HG03439 (cell line): ENCODE measurements at regions not wholly inside any gene's neighbourhood (a gene's known extent, or its start where the extent isn't known, plus 50 kb on each side); places are given as distances from the start of the nearest gene placed in this dataset.
A peak's percentile ranks its signal among the peaks of the same experiment; 100 is the strongest.
"Not testable (repeated sequence)": the region's sequence is repeated elsewhere in the genome, so short reads cannot be mapped to it uniquely, and the experiment has no call there.

ENCODE experiments used
- ATAC-seq: cut with Tn5 transposase; IDR thresholded peaks from one replicate; pipeline ENCODE4 v1.9.1; 2021; ENCODE audit warnings: mild to moderate bottlenecking, moderate library complexity; ENCODE audit not compliant: unreplicated experiment

DNA sequence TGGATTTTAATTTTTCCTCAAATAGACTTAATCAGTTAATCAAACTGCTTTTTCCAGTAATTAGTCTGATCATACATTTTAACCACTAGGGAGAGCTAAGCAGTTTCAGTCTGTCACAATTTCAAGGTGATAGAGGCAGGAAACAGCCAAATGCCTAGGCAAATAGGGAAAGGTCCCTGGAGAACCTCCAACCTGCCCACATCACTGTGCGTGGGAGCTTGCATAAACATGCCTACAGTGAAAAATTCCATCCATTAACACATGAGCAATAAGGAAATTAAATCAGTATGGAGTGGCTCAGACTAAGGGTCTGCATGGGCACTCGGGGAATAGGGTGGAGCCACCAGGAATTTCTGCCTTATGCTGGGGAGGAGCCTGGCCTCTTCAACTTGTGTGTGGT lies 74.6 kb downstream of the AASDHPPT start:
- ATAC-seq: no peak

DNA sequence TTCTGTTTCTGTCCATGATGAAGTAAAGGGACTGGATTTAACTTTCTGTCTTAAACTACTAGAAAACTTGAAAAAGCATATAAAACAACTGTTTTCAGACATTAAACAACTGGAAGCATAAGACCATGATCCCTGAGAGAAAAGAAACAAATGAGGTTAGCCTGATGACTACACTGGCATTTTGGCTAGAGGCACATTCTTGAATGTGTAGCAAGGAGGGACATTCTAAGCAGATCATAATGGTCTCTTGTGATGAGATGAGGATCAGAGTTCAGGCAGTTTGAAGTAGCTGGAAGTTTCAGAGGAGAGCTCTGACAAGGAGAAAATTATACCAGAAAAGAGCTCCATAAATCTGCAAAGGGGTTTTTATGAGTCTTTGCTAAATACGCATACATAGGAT lies 75.4 kb downstream of the AASDHPPT start:
- ATAC-seq: no peak

DNA sequence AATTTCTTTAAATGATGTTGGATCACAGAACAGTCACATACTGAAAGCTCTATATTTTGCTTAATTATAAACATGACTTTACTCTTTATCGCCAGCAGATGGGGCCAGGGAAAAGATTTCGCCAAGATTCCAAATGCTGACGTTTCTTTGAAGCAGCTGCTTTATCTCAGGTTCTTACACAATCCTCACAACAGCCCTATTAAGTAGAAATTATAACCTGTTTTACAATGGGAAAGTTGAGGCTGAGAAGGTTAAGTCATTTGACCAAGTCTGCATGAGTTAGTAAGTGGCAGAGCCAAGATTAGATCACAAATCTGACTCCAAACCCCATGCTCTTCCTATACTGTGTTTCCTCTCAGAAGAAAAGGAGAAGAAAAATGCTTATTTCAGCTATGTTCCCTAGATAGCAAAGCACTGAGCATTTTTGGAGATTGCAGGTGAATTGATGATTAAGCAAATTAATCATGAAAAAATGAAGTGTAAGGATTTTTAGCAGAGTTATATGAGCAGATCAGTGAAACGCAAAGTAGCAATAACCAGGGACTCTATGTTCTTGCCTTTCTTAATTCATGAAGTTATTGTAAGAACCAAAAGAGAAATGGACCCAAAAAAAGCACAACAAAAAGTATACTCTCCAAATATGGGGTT lies 79.0 kb downstream of the AASDHPPT start:
- ATAC-seq: peak; percentile 66

DNA sequence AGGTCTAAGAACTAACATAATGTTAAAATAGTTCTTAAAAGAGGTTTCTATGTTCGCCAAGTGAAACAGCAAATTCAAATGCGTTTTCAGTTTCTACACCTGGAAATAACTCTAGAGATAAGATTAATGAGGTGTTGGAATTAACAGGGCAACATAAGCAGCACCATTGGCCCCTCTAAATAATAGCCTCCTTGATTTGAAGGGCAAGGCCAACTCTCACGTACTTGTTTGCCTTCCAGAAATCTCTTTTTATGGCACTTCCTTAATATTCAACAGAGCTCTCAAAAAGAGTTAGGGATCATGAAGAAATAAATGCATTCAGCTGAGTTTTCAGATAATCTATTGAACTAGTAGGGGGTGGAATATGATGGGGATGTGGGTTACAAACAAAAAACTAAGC lies 80.9 kb downstream of the AASDHPPT start:
- ATAC-seq: no peak

DNA sequence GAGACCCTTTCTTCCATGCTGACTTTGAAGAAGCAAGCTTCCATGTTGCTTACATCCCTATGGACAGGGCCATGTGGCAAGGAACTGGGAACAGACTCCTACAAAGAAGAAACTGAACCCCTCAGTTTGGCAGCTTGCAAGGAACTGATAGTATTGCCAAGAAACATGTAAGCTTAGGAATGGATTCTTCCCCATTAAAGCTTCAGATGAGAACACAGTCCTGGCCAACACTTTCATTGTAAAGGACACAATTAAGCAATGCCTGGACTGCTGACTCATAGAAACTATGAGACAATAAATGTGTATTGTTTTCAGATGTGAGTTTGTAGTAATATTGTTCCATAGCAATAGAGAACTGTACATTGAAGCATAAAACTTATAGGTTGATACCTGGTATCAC lies 82.4 kb downstream of the AASDHPPT start:
- no peak for ATAC-seq

DNA sequence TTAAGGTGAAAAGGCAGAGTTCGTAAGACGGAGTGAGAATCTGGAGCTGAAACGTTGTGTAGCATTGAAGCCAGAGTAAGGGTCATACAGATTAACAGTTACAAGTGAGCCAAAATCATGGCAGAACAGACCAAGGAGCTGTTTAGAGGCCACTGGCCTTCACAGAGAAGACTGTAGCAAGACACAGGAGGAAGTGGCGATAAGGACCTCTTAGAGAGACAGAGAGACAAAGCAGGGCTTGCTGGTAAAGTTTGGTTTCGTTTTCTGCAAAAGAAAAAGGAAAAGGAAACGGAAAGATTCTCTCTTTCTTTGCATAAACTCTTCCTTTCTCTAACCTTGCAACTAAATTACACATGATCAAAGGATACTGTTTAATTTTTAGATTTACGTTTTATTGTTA lies 83.0 kb downstream of the AASDHPPT start:
- ATAC-seq: no peak

DNA sequence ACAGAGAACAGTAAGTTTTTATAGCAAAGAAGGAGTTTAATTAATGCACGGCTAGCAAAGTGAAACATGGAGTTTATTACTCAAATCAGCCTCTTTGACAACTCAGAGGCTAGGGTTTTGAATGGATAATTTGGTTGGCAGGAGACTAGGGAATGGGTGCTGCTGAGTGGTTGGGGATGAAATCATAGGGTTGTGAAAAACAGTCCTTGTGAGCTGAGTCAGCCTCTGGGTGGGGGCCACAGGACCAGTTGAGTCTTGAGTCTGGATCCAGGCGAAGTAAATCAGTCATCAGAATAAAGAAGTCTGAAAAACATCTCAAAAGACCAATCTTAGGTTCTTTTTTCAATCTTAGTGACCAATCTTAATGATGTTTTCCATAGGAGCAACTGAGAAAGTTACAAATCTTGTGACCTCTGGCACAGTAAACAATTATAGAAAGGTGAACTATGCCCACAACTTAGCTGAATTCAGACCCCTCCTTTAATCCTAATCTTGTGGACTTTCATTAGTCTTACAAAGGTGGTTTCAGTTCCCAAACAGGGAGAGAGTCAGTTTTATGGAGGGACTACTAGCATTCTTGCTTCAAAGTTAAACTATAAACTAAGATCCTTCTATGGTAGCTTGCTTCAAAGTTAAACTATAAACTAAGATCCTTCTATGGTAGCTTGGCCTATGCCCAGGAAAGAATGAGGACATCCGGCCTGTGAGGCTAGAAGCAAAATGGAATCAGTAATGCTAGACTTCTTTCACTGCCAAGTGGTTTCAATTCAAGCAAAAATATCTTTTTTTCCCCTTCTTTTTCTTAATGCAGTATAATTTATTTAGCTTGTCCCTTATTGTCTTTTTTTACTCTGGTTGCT lies 84.5 kb downstream of the AASDHPPT start:
- no peak for ATAC-seq

DNA sequence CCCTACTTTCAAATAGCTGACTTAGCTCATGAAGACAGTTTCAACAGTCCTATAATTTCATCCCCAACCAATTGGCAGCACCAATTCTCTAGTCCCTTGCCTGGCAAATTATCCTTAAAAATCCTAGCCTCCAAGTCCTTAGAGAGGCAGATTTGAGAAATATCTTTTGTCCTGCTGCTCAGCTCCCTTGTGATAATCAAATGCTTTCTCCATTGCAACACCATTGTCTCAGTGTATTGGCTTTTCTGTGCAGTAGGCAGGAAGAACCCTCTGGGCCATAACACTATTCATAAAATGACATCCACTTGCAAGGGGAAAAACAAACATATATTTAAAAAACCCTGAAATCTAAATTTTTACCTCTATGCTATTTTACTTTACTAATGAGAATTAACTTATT lies 89.6 kb downstream of the AASDHPPT start:
- ATAC-seq: no peak

DNA sequence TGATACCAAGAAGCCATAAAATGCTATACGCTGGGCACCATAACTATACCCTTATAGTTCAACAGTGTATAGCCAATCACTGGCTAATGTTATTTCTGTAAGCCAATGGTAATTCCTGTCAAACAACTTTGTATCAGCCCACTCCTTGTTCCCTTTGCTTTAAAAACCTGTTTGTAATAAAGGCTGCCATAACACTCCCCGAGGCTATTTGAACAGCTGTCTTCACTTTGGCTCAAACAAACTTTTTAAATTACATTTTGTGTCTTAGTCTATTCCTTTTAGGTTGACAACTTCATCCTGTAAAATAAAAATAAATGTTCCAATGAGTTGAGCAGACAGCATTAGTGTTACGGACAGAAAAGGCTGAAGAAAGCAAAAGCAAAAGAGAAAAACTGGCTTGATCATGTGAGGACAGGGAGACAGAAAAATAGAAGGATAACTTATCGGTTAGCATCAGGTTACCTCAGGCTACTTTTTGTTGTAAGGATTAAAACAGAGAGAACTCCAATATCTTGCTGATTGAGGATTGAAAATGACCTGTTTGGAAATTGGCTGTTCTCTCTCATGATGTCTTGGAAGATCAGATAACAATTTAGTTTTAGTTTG lies 95.0 kb downstream of the AASDHPPT start:
- ATAC-seq: no peak

DNA sequence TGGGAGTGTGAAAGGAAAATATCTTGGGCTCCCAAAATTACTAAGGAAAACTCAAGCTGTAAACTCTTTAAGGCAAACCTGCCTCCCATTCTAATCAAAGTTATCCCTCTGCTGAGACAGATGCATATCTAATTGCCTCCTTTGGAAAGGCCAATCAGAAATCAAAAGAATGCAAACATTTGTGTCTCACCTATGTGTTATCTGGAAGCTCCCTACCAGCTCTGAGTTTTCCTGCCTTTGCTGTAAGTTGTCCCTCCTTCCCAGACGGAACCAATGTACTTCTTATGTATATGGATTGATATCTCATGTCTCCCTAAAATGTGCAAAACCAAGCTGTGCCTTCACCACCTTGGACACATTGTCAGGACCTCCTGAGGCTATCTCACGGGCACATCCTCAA lies 95.8 kb downstream of the AASDHPPT start:
- no peak for ATAC-seq

DNA sequence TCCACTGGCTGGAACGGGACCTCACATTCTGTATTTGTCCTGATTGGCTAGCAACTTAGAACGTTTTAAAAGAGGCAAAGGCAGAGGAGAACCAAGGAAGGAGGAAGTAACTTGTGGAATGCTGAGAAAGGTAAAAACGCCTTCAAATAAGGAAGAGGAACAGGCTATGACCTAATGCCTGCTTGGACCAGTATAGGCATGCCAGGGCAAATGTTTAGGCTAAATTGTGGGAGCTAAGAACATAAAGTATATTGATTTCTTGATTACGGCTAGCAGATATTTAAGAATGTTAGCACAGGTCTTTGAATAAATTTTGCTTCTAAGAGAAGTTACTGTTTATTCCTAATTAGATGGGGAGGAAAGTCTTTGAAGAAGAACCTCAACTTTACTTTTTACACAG lies 96.5 kb downstream of the AASDHPPT start:
- ATAC-seq: not testable (repeated sequence)

DNA sequence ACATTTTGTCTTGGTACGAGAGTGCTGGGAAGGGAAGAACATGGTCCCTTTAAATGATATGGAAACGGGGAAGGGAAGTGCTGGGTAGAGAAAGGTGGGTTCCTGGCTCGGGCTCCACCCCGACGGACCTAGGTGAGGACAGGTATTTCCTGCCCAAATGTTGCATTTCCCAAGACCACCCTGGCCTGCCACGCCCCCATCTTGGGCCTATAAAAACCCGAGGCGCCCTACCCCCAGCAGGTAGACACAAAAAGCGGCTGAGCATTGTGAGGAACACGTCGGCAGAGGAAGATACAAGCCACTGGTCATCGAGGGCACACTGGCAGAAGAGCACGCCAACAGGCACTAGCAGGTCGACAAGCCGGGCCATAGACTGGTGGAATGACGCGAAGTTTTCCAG lies 99.4 kb downstream of the AASDHPPT start:
- ATAC-seq: no peak

DNA sequence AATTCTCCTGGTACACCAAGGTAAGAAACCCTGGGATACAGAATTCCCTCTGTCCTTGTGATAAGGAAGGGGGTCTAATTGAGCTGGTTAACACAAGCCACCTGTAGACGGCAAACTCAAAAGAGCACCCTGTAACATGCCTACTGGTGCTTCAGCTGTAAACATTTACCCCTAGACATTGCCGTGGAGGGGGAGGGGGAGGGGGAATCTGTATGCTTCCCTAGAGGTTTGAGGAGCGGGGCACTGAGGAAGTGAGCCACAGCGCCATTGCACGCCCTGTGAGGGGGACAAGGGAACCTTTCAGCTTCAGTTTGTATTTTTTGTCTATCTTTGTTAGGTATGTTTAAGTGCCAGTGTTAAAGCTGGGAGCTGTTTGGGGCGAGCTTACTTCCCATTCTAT lies 99.8 kb downstream of the AASDHPPT start:
- no peak for ATAC-seq

DNA sequence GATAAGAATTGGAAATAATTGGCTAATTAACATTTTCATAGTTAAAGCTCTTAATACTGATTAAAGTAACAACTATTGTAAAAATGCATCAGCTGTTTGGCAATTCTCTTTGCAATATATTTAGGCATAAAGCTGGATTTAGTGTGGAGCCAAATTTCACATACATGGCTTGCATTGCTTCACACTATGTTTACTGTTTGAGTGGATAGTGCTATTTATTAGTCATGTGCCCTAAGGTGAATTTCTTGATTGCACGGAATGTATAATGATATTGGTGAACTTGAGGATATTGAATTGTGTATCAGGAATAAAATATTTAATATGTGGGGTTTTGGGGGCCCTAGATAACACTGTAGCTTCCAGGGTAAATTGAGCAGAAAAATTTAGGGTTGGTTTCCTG lies 100.9 kb downstream of the AASDHPPT start:
- ATAC-seq: no peak

DNA sequence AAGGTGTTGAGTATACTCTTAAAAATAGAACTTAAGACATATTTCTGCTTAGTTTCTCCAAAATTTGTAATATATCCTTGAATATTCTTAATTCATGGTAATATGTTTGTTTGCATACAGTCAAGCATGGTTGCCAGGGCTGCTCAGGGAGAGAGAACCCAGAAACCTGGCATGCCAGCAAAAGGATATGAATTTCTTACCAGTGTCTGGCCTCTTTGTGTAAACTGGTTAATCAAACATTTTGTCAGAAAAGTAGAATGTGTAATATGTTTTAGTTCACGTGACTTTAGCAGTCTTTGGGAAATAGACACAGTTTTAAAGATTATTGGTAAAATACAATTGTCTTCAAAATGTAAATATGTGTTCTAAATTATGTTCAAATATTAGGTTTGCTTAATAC lies 101.6 kb downstream of the AASDHPPT start:
- ATAC-seq: no peak

DNA sequence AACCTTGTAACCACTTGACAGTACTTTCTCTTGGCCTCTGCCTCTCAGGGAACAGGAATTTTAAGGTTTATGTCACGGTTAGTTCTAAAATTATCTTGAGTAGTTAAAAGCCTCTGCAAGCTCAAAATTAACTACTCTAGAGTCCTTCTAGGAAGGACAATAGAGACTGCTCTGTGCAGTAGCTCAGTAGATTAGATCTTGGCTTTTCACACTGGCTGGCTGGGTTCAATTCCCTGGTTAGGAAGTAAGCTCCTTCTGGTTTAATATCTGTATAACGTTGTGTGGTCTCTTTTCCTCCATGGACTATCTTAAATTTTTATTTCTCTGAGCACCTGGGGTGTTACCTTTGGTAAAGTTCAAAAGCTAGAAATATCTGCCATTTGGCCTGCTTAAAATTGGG lies 109.2 kb downstream of the AASDHPPT start:
- ATAC-seq: no peak

DNA sequence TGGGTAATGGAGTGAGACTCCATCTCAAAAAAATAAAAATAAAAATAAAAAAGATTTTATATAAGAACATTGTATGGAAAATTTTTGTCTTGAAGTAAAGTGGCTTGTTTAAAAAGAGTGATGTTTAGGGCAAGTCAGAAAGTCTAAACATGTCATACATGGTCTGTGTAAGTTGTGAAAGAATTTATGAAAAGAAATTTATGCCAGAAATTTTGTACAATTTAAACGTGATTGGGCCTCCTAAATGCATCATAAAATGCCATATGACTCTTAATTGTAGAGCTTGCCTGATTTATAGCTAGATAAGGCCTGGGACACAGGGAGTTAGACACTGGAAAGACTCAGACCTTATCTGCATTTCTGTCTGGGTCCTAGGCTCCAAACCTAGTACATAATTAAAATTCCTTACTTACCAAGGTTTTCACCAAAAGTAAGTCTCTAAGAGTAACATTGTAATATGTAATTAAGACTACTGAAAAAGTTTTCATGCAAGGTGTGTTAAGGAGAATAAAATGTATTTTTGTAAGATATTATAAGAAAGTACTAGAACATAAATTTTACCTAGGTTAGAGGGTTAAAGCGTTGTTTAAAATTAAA lies 110.5 kb downstream of the AASDHPPT start:
- no peak for ATAC-seq

DNA sequence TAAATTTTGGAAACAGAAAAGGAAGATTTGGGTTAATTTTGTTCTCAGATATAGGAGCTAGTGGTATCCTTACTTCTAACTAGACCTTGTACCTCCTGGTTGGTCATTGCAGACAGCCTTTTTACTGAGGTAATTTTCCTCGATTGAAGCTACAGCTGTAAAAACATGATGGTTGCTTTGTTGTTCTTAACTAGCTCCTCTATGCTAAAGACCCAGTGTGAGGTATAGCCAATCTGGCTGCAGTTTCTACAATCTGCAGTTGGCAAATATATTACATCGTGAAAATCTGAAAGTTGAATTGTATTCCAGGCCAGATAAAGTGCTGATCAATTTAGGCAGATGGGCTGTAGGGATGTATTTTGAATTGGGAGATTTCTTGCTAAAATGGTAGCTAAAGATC lies 116.5 kb downstream of the AASDHPPT start:
- no peak for ATAC-seq

DNA sequence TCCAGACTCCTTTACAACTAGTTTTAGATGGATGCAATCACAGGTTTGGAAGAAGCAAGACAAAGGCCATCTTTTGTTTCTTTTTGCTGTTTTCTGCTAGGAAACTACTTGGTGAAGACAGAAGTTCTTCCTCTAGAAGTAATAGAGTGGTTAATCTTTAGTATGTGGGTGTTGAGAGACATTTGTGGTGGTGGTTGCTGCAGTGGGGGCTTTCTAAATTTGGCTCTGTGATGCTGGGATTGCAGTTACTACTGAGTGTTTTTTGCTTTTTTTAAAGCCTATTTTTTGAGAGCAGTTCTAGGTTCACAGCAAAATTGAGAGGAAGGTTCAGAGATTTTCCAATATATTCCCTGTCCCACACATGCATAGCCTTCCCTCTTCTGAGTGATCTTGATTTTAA lies 120.0 kb downstream of the AASDHPPT start:
- no peak for ATAC-seq

DNA sequence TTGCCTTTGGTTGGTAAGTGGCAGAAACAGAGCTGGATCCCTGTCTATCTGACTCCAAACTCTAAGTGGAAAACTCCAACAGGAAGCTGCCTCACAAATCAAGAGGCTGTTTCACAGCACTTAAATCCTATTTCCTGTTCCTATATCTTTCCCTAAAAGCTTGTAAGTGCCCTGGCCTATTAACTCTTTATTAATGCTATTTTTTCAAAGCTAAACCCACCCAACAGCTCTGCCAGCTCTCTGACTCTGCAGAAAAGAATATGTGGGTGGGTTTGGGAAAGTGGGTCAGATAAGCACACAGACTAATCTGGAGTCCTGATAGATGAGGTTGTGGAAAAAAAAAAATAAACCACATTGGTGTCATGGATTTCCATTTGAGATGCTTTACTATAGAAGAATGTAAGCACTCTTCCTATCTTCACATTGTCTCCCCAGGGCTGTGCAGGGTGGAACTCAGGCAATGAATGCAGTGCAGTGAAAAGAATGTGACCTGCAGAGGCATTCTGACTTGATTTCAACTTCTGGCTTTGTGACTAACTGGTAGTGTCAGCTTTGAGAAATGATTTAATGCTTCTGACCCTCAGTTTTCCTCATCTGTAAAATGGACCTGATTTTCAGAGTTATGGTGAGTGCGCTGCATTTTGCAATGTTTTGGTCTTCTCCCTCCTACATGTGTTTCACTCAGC lies 125.6 kb downstream of the AASDHPPT start:
- ATAC-seq: no peak

DNA sequence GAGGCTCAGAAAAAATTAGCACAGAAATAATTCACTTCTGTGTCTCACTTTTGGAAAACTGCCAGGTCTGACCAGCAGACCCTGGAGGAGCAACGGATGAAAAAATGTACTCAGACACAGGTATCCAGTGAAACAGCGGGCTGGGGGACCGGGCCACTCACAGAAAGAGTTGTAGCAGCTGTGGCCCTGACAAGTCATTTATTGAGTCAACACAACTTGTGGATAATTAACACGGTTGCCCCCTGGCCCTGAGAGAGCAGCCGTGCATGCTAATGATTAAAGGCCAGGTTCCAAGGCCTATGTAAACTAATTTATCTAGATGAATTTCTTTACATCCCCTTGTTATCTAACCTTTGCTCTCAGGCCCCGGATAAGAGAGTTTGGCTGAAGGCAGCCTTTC lies 131.3 kb downstream of the AASDHPPT start:
- ATAC-seq: no peak
